Ascending aorta (tissue), 2 donors: ENCODE measurements at regions not wholly inside any gene's neighbourhood (a gene's known extent, or its start where the extent isn't known, plus 50 kb on each side); places are given as distances from the start of the nearest gene placed in this dataset.

Source experiments
- DNase-seq, 2 donors: peaks; one replicate each; pipeline ENCODE4 v3.0.0-alpha.2; 2019; ENCODE audit warnings: low spot score in 2 of 2
- H3K27ac ChIP-seq, 2 donors: fragments of 200-600 bp; sonication (generic); one replicate each; pipeline ENCODE4 v1.5.1; 2016 to 2017; ENCODE audit warnings: mild to moderate bottlenecking in 1 of 2
- H3K27me3 ChIP-seq: fragments of 200-600 bp; sonication (generic); one replicate; pipeline ENCODE4 v1.5.1; 2017
- H3K36me3 ChIP-seq, 2 donors: fragments of 200-600 bp; sonication (generic); one replicate each; pipeline ENCODE4 v1.5.1; 2016
- H3K4me1 ChIP-seq, 2 donors: fragments of 200-600 bp; sonication (generic); one replicate each; pipeline ENCODE4 v1.5.1; 2016 to 2017; ENCODE audit warnings: mild to moderate bottlenecking in 1 of 2
- H3K4me3 ChIP-seq, 2 donors: fragments of 200-600 bp; sonication (generic); one replicate each; pipeline ENCODE4 v1.5.1; 2016 to 2017; ENCODE audit warnings: mild to moderate bottlenecking in 1 of 2
- H3K9me3 ChIP-seq, 2 donors: fragments of 200-600 bp; sonication (generic); one replicate each; pipeline ENCODE4 v1.5.1; 2016
- intact Hi-C: fragments of 100-400 bp; cut with DNase I; formaldehyde crosslinking; loops from one replicate; pipeline ENCODE4 v1.15.1; 2023
- TF ChIP-seq, protein P1 (sequence below), 3 experiments: fragments of 200-600 bp in 2 of 3; fragments of 450-650 bp in 1 of 3; sonication (generic) in 2 of 3; IDR thresholded peaks; one replicate each; pipeline ENCODE4 v1.5.1; 2016 to 2019; ENCODE audit warnings: antibody characterized with exemption in 3 of 3, mild to moderate bottlenecking in 1 of 3, moderate library complexity in 1 of 3

DNA sequence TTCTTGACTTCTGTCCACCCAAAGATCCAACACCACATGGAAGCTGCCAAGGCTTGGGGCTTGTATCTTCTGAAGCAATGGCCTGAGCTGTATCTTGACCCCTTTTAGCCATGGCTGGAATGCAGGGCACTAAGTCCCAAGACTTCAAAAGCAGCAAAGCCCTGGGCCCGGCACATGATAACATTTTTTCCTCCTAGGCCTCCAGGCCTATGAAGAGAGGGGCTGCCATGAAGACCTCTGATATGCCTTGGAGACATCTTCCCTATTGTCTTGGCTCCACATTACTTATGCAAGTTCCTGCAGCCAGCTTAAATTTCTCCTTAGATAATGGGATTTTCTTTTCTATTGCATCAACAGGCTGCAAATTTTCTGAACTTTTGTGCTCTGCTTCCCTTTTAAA is 1252.6 kb upstream of the CITED2 start:
- no peak overlapping the region for H3K27ac ChIP-seq
- no peaks in the 10 kb centered on the region for H3K36me3 ChIP-seq
- peaks cover 6 to 14% of the 10 kb centered on the region in 2 donors for H3K9me3 ChIP-seq
- no peaks in the 10 kb centered on the region for H3K4me1 ChIP-seq
- TF ChIP-seq, protein P1, sequence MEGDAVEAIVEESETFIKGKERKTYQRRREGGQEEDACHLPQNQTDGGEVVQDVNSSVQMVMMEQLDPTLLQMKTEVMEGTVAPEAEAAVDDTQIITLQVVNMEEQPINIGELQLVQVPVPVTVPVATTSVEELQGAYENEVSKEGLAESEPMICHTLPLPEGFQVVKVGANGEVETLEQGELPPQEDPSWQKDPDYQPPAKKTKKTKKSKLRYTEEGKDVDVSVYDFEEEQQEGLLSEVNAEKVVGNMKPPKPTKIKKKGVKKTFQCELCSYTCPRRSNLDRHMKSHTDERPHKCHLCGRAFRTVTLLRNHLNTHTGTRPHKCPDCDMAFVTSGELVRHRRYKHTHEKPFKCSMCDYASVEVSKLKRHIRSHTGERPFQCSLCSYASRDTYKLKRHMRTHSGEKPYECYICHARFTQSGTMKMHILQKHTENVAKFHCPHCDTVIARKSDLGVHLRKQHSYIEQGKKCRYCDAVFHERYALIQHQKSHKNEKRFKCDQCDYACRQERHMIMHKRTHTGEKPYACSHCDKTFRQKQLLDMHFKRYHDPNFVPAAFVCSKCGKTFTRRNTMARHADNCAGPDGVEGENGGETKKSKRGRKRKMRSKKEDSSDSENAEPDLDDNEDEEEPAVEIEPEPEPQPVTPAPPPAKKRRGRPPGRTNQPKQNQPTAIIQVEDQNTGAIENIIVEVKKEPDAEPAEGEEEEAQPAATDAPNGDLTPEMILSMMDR (IDR thresholded peaks at IDR 0.05), result no peak
- intact Hi-C loops, result no loop called here
- DNase-seq, result no peak
- no peak overlapping the region for H3K4me3 ChIP-seq
- H3K27me3 ChIP-seq, result no peaks in the 10 kb centered on the region

- H3K27me3 ChIP-seq, result no peaks in the 10 kb centered on the region
- intact Hi-C loops, result no loop called here
- H3K4me1 ChIP-seq, result no peaks in the 10 kb centered on the region
Measured at GRCh38 chr6:140623498-140623897, 1249.0 kb upstream of the CITED2 start.

DNA sequence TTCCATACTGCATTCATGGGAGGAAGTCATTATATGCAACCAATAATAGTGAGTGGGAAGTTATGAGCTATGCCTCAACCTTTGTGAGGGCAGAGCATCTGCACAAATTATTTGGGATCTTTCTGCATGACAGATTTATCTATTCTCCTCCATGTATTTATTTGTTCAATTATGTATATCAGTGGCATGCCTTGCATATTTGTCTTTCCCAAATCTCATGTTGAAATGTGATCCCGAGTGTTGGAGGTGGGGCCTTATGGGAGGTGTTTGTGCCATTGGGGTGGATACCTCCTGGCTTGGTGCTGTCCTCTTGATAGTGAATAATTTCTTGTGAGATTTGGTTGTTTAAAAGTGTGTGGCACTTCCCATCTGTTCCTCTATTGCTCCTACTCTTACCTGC is 1246.0 kb upstream of the CITED2 start:
- Histone ChIP-seq H3K4me3 (no peak overlapping the region), H3K36me3 (no peaks in the 10 kb centered on the region), H3K4me1 (no peaks in the 10 kb centered on the region), H3K9me3 (no peaks in the 10 kb centered on the region), H3K27ac (no peak overlapping the region), H3K27me3 (no peaks in the 10 kb centered on the region)
- intact Hi-C loops, result no loop called here
- DNase-seq, result no peak
- TF ChIP-seq, protein P1 (IDR thresholded peaks at IDR 0.05), result no peak

More at GRCh38 chr6:140623498-140623897, 1249.0 kb upstream of the CITED2 start:
- Histone ChIP-seq H3K9me3 (peaks cover 6 to 13% of the 10 kb centered on the region in 2 donors), H3K36me3 (no peaks in the 10 kb centered on the region), H3K4me3 (no peak overlapping the region), H3K27ac (no peak overlapping the region)
- DNase-seq, result no peak
- TF ChIP-seq, protein P1 (IDR thresholded peaks at IDR 0.05), result no peak

GRCh38 chr6:140609956-140610355 is 1235.5 kb upstream of the CITED2 start:
- H3K9me3 ChIP-seq, result no peaks in the 10 kb centered on the region
- H3K4me3 ChIP-seq, result no peak overlapping the region
- intact Hi-C loops, result no loop called here
- no peaks in the 10 kb centered on the region for H3K36me3 ChIP-seq
- no peak overlapping the region for H3K27ac ChIP-seq
- H3K4me1 ChIP-seq, result peaks cover 0 to 4% of the 10 kb centered on the region in 2 donors
- no peaks in the 10 kb centered on the region for H3K27me3 ChIP-seq
- TF ChIP-seq, protein P1 (IDR thresholded peaks at IDR 0.05), result no peak
- no peak for DNase-seq

DNA sequence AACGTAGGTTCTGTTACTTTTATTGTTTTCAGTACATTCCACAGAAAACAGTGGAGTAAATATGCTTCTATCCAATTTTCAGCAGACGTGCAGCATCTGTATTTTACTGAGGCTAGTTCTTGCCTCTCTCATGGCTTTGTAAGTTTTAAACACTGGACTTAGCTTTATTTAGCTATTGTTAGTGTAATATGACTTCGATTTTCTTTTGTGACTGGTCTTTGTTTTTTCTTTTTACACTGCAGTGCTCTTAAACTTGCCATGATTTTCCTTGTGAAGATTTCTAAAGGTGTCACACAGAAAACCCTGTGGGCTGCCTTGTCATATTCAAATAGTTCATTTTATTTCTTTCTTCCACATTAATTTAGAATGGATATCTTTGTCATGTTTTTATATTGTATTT is 1234.9 kb upstream of the CITED2 start:
- Histone ChIP-seq H3K4me3 (no peak overlapping the region), H3K4me1 (peaks cover 0 to 4% of the 10 kb centered on the region in 2 donors), H3K9me3 (no peaks in the 10 kb centered on the region), H3K36me3 (no peaks in the 10 kb centered on the region), H3K27me3 (no peaks in the 10 kb centered on the region), H3K27ac (no peak overlapping the region)
- intact Hi-C loops, result no loop called here
- TF ChIP-seq, protein P1 (IDR thresholded peaks at IDR 0.05), result no peak
- no peak for DNase-seq

- Histone ChIP-seq H3K4me1 (peaks cover 0 to 10% of the 10 kb centered on the region in 2 donors), H3K9me3 (no peaks in the 10 kb centered on the region), H3K36me3 (no peaks in the 10 kb centered on the region), H3K27ac (no peak overlapping the region), H3K4me3 (no peak overlapping the region), H3K27me3 (no peaks in the 10 kb centered on the region)
- DNase-seq, result no peak
- TF ChIP-seq, protein P1 (IDR thresholded peaks at IDR 0.05), result no peak
- intact Hi-C loops, result no loop called here
Measured at GRCh38 chr6:140604786-140605185, 1230.3 kb upstream of the CITED2 start.
